Fibroblast of pulmonary artery (primary cell): ENCODE measurements at regions not wholly inside any gene's neighbourhood (a gene's known extent, or its start where the extent isn't known, plus 50 kb on each side); places are given as distances from the start of the nearest gene placed in this dataset.

Experiments
- DNase-seq: peaks from one replicate; pipeline ENCODE4 v3.0.0-alpha.2; 2010; ENCODE audit warnings: low read depth
- H3K4me3 ChIP-seq: replicated peaks from 2 replicates; pipeline ENCODE4 v1.5.1; 2011; ENCODE audit warnings: low read depth, mild to moderate bottlenecking, control low read depth, low read length, moderate library complexity
- TF ChIP-seq, protein P1 (sequence below): IDR thresholded peaks from 2 replicates; pipeline ENCODE4 v1.5.1; 2011; ENCODE audit warnings: mild to moderate bottlenecking, control low read depth, low read length, inconsistent platforms; ENCODE audit errors: missing control alignments

- H3K4me3 ChIP-seq: no peak overlapping the region
- TF ChIP-seq, protein P1, sequence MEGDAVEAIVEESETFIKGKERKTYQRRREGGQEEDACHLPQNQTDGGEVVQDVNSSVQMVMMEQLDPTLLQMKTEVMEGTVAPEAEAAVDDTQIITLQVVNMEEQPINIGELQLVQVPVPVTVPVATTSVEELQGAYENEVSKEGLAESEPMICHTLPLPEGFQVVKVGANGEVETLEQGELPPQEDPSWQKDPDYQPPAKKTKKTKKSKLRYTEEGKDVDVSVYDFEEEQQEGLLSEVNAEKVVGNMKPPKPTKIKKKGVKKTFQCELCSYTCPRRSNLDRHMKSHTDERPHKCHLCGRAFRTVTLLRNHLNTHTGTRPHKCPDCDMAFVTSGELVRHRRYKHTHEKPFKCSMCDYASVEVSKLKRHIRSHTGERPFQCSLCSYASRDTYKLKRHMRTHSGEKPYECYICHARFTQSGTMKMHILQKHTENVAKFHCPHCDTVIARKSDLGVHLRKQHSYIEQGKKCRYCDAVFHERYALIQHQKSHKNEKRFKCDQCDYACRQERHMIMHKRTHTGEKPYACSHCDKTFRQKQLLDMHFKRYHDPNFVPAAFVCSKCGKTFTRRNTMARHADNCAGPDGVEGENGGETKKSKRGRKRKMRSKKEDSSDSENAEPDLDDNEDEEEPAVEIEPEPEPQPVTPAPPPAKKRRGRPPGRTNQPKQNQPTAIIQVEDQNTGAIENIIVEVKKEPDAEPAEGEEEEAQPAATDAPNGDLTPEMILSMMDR: no peak
- DNase-seq: no peak
These were observed 145.6 kb upstream of the THBS1 start for GRCh38 chr15:39435244-39435643.

- TF ChIP-seq, protein P1: no peak
- no peak for DNase-seq
- H3K4me3 ChIP-seq: no peak overlapping the region
These were observed 142.6 kb upstream of the THBS1 start for GRCh38 chr15:39438260-39438659.

DNA sequence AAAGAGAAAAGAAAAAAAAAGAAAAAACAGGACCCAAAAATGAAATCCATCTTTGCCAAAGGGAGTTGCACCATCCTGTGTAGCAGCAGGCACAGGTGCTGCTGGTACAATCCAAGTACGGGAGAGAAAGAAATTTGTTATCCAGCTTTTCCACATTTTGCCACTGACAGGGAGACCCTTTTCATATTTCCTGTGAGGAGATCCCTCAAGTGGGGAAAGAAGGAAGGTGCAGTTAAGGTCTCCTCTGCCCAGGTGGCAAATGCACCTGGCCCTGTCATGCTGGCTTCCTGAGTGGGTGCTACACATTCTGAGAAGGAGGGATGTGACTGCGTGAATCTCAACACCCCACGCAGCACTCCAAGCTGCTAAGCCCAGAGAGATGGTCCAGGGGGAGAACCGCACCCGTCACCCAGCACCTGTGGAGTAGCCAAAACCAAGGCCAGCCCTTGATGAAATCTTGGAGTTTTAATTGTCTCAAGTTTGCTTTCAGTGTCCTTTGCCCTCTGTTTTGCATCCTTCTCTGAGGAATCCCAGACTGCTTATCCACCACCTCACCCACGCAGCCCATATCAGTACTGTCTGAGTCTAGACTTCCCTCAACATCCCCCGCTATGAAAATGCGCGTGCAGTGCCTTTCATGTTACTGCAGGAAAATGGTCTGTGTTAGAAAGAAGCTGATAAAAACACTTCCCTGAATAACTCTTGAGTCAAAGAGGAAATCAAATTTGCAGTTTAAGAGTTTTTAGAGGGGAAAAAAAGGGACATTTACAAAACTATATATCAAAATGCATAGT is 141.9 kb upstream of the THBS1 start:
- no peak overlapping the region for H3K4me3 ChIP-seq

DNA sequence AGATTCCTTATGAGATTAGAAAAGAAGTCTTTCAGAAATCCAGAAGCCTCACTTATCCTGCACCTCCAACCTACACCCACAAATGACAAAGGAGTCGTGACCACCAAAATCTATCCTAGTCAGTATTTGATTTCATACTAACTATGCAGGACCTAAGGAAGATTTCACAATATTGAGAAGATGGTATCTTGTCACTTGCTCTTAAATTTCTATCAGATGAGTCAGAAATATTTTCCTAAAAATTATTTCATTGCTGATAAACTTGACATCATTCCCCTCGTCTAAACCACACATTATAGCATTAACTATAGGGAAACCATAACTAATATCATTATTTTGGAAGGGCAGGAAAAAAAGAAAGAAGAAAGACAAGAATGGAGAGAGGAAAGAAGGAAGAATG is 138.0 kb upstream of the THBS1 start:
- DNase-seq: no peak
- no peak overlapping the region for H3K4me3 ChIP-seq
- TF ChIP-seq, protein P1: no peak

More for the DNA sequence above, 141.9 kb upstream of the THBS1 start:
- peak; percentile 73 for DNase-seq
- TF ChIP-seq, protein P1: peak; percentile 16

DNA sequence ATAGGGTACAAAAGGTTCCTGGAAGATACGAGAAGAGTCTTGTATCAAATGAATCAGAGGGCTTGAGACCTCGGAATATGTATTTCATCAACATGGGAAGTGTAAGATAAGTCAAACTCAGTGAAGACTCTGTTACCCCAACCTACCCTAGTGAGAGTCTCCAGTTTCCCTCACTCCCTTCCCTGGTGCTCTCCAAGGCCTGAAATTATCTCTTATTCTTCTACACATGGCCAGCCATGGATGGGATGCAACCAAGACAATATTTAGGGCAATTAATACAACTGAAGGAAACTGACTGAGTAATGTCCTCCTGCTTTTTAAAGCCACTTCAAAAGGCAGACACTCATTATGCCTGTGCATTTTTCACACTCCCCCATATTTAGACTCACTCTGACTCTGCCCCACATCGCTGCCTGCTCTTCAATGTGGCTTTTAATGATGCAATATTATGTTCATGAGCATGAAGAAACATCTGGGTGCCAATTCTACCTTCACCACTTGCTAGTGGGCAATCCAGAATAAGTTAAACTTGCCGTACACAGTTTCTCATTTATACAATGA is 137.1 kb upstream of the THBS1 start:
- H3K4me3 ChIP-seq: no peak overlapping the region
- TF ChIP-seq, protein P1: no peak
- no peak for DNase-seq

DNA sequence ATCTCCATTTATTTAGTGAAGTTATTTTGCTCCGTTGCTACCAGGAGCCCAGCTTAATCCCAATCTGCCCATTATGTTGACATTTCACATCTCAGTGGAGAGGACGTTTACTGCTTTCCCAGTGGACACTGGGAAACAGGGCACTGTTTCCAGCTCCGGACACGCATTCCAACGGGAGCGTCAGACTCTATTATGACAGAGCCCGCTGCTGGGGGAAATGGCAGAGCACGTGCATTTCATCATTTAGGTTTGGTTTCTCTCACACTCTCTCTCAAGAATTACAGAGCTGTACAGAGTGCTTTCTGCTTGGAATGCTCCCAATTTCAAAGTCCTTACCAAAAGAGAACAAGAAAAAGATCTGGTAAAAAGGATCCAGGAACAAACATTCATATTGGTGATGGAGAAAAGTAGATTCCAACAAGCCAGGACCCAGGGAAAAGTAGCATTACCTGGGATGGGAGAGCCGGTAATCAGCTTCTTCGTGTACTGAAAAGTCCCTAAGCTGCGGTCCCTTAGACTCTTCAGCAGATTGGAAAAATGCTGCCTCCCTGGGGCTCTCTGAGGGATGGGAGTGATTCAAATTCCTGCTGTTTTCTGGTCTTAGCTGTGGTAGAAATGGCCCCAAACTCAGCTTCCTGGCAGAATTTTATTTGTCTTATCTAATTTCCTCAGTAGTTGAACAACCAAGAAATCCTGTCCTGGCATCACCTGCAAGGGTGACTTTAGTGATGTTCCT is 136.0 kb upstream of the THBS1 start:
- H3K4me3 ChIP-seq: no peak overlapping the region
- TF ChIP-seq, protein P1: no peak
- no peak for DNase-seq
